Effector memory CD4-positive, alpha-beta T cell (primary cell): ENCODE measurements at regions not wholly inside any gene's neighbourhood (a gene's known extent, or its start where the extent isn't known, plus 50 kb on each side); places are given as distances from the start of the nearest gene placed in this dataset.

ENCODE experiments used
- DNase-seq, 3 donors: peaks; one replicate each; pipeline ENCODE4 v3.0.0-alpha.2; 2020
- H3K27ac ChIP-seq: 2 replicates; pipeline ENCODE4 v1.7.0; 2013; ENCODE audit warnings: mild to moderate bottlenecking, low read length, moderate library complexity; ENCODE audit not compliant: insufficient read depth, poor library complexity, severe bottlenecking
- H3K27me3 ChIP-seq: replicated peaks from 2 replicates; pipeline ENCODE4 v1.7.0; 2013; ENCODE audit warnings: mild to moderate bottlenecking, low read length; ENCODE audit not compliant: insufficient read depth, control insufficient read depth, poor library complexity, severe bottlenecking
- H3K36me3 ChIP-seq: 2 replicates; pipeline ENCODE4 v1.7.0; 2013; ENCODE audit warnings: mild to moderate bottlenecking, low read length, moderate library complexity; ENCODE audit not compliant: control insufficient read depth, insufficient read depth
- H3K4me1 ChIP-seq: 2 replicates; pipeline ENCODE4 v1.7.0; 2013; ENCODE audit warnings: low read length, mild to moderate bottlenecking; ENCODE audit not compliant: control insufficient read depth, insufficient read depth, poor library complexity, severe bottlenecking
- H3K4me3 ChIP-seq: 2 replicates; pipeline ENCODE4 v1.7.0; 2013; ENCODE audit warnings: low read length, low read depth, mild to moderate bottlenecking; ENCODE audit not compliant: insufficient read depth, poor library complexity, severe bottlenecking
- H3K9me3 ChIP-seq: 2 replicates; pipeline ENCODE4 v1.7.0; 2013; ENCODE audit warnings: mild to moderate bottlenecking, low read length, moderate library complexity; ENCODE audit not compliant: control insufficient read depth

DNA sequence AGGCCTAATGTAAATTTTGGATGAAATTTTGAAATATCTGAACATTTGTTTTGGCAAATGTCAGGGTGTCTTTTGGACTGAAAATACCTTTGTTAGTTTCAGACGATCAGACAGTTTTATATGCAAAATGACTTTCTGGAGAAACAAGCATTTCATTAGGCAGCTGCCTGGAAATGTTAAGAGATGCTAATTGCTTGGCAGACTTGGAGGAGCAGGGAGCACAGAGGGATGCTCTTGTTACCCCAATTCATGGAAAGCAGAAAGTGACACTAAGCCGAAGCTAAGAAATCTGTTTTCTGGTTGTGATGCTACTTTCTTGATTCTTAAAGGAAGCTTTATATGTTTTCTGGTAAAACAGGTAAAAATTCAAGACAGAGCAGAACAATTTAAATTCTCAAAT is 204.3 kb upstream of the GBE1 start:
- Histone ChIP-seq H3K9me3 (no peaks in the 10 kb centered on the region), H3K4me1 (no peaks in the 10 kb centered on the region), H3K4me3 (no peak overlapping the region), H3K36me3 (no peaks in the 10 kb centered on the region), H3K27ac (no peak overlapping the region), H3K27me3 (no peaks in the 10 kb centered on the region)
- DNase-seq: no peak

DNA sequence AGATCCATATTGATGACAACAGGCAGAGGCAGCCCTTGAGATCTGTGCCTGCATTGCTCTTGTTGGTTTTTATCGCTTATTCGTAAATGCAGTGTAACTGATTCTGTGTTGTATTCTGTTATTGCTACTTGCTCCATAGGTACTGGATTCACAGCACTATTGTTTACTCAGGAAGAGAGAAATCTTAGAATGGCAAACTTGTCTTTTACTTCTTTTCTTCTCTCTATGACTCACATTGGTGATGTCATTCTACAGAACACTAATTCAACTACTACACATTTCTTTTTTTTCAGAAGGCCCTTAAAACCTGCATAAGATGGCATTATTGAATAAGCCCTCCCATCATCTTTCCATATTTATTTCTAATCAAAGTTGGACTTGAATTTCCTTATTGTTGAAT is 201.0 kb upstream of the GBE1 start:
- H3K27me3 ChIP-seq: no peaks in the 10 kb centered on the region
- H3K36me3 ChIP-seq: no peaks in the 10 kb centered on the region
- no peak for DNase-seq
- no peaks in the 10 kb centered on the region for H3K9me3 ChIP-seq
- H3K27ac ChIP-seq: no peak overlapping the region
- no peaks in the 10 kb centered on the region for H3K4me1 ChIP-seq
- no peak overlapping the region for H3K4me3 ChIP-seq

DNA sequence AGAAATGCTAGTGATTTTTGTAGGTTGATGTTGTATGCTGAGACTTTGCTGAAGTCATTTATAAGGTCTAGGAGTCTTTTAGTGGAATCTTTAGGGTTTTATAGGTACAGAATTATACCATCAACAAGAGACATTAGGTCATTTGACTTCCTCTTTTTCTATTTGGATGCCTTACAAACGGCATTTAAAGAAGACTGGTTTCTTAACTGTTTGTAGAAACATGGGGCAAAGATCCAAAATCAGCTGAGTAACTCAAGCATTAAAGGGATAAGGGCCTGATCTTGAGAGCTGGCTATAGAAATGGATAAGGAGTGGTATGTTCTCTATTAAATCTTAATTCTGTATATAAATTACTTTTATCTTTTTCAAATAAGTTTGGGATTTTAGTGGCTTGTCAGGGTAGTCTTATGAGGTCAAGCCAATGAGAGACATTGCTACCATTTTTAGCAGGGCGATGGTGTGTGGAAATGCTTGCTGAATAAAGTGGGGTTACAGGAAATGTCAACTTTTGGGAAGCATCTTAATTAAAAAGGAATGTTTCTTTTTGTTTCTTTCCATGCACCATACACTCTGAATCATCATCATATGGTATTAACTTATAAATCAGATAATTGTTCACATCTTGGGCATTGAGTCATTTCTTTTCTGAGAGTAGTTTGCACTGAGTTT is 197.7 kb upstream of the GBE1 start:
- no peak overlapping the region for H3K27ac ChIP-seq
- H3K27me3 ChIP-seq: no peaks in the 10 kb centered on the region
- no peak overlapping the region for H3K4me3 ChIP-seq
- no peaks in the 10 kb centered on the region for H3K36me3 ChIP-seq
- no peak for DNase-seq
- no peaks in the 10 kb centered on the region for H3K4me1 ChIP-seq
- no peaks in the 10 kb centered on the region for H3K9me3 ChIP-seq

DNA sequence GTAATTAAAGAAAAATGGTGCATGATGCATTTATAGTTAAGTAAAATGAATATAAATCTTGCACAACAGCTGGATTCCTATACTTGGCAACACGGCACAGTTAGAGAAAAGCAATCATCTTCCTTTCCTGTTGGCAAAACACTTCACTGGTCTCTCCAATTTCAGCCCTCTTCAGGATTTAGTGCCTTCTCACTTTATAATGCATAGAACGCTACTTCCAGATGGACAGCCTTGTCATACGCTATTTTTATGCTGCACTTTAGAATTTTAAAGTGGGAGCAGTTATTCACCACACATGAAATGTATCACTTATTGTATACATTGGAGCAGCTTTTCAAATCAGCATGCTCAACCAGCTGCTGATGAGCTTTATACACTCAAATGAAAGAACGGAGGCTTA is 194.4 kb upstream of the GBE1 start:
- H3K36me3 ChIP-seq: no peaks in the 10 kb centered on the region
- H3K27me3 ChIP-seq: no peaks in the 10 kb centered on the region
- H3K9me3 ChIP-seq: no peaks in the 10 kb centered on the region
- no peaks in the 10 kb centered on the region for H3K4me1 ChIP-seq
- no peak for DNase-seq
- no peak overlapping the region for H3K4me3 ChIP-seq
- no peak overlapping the region for H3K27ac ChIP-seq

DNA sequence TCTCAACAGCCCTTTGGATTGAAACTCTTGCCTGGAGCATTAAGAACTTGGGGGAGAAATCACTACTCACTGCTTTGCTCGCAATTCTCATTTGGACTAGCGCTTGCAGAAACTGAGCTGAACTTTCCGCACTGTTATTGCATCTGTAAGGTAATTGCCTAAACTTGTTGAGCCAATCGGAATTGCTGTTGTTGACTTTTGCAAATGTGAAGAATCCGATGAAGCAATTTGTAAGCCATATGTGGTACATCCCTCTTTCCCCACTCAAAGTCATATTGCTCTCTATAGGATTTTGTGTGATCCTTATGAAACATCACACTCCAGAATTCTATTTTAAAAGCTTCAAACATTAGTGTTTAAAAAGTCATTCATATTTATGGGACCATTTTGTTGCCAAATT is 191.7 kb upstream of the GBE1 start:
- Histone ChIP-seq H3K4me3 (no peak overlapping the region), H3K27me3 (no peaks in the 10 kb centered on the region), H3K4me1 (no peaks in the 10 kb centered on the region), H3K9me3 (no peaks in the 10 kb centered on the region), H3K27ac (no peak overlapping the region), H3K36me3 (no peaks in the 10 kb centered on the region)
- no peak for DNase-seq

DNA sequence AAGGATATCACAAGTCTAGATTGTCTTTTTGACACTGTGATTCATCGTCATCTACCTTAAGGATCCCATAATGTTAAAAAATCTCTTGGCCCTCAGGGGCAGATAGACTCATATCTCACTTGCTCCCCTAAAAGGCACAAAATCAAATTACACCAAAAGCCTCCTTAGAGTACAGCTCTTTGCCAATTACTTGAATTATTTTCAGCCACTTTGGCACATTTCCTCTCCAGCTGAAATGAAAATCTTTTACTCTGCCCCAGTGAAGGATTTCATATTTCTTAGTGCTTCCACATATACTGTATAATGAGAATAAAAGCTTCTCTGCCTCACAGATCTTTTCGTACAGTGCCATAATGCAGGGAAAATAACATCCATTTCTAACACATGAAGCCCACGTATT is 190.7 kb upstream of the GBE1 start:
- Histone ChIP-seq H3K36me3 (no peaks in the 10 kb centered on the region), H3K27me3 (no peaks in the 10 kb centered on the region), H3K4me3 (no peak overlapping the region), H3K9me3 (no peaks in the 10 kb centered on the region), H3K4me1 (no peaks in the 10 kb centered on the region), H3K27ac (no peak overlapping the region)
- no peak for DNase-seq

DNA sequence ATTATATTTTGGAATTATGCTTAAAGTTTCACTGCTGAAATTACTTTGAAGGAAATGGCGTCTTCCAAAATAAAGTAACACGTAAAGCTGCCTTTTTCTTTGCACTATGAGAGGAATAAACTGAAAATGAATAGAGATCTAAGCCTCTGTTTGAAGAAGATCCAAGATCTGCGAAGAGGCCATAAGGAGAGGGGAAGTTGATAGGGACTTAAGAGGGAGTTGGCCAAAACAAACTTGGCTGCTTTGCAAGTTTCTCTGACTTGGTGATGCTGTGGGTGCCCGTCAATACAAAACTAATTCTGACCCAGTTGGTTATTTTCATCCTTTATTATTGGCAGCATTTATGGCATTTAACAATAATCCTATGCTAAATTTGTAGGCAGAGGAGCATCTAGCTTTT is 190.2 kb upstream of the GBE1 start:
- Histone ChIP-seq H3K36me3 (no peaks in the 10 kb centered on the region), H3K4me3 (no peak overlapping the region), H3K27me3 (no peaks in the 10 kb centered on the region), H3K4me1 (no peaks in the 10 kb centered on the region), H3K27ac (no peak overlapping the region), H3K9me3 (no peaks in the 10 kb centered on the region)
- no peak for DNase-seq

DNA sequence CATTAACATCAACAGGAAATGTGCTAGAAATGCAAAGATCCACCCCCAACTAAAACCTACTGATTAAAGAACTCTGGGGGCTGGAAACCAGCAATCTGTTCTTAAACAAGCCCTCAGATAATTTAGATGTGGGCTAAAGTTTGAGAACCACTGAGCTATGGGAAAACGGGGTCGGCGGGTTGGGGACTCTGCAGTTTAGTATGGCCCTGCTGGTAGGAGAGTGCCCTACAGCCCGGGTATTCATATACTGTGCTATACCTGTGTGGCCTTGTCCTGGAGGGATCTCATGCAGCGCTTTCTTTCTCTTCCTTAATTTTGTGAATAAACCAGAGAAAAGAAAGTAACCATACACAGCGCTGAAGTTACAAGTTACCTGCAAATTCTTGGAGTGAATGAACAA is 189.7 kb upstream of the GBE1 start:
- Histone ChIP-seq H3K4me3 (no peak overlapping the region), H3K36me3 (no peaks in the 10 kb centered on the region)
- DNase-seq: no peak

DNA sequence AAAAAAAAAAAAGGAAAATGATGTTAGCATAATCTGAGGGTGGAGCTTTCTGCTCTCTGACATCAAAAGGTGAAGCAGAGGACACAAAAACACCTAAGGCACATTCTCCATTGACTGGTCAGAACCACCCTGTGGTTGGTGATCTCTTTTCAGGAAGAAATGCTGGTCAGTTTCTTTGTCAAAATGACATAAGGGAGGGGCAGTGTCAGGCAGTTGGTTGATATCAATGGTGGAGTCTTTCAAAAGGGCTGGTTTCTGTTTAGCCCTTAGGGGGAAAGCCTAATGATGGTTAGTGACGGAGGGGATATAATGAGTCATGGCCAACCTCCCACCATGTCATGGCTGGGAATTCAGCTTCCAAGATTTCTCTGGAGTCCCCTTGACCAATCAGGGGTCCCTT is 185.9 kb upstream of the GBE1 start:
- no peak overlapping the region for H3K27ac ChIP-seq
- no peak overlapping the region for H3K4me3 ChIP-seq
- H3K4me1 ChIP-seq: no peaks in the 10 kb centered on the region
- no peak for DNase-seq
- no peaks in the 10 kb centered on the region for H3K36me3 ChIP-seq
- no peaks in the 10 kb centered on the region for H3K9me3 ChIP-seq
- H3K27me3 ChIP-seq: no peaks in the 10 kb centered on the region

More for the DNA sequence above, 189.7 kb upstream of the GBE1 start:
- Histone ChIP-seq H3K4me1 (no peaks in the 10 kb centered on the region), H3K9me3 (no peaks in the 10 kb centered on the region), H3K27me3 (no peaks in the 10 kb centered on the region), H3K27ac (no peak overlapping the region)

DNA sequence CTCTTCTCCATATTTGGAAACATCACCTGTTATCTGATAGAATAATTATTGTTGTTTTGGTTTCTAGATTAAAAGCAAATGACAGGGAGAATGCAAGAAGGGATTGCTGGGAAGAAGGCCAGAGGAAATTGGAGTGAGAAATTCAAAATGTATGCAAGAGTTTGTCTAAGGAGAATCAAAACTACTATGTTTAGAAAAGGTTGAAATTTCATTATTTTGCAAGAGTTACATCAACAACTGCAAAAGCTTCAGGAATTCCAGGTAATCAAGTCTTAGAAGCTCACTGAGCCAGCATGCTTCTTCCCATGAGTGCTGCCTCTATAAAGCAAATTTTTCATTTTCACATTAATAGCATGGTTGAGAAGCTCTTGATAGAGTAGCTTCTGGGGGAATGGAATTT is 177.2 kb upstream of the GBE1 start:
- no peak for DNase-seq
- H3K36me3 ChIP-seq: no peaks in the 10 kb centered on the region
- no peak overlapping the region for H3K27ac ChIP-seq
- no peaks in the 10 kb centered on the region for H3K27me3 ChIP-seq
- H3K4me3 ChIP-seq: no peak overlapping the region
- no peaks in the 10 kb centered on the region for H3K9me3 ChIP-seq
- H3K4me1 ChIP-seq: no peaks in the 10 kb centered on the region
